GM21529 (cell line): ENCODE measurements at regions not wholly inside any gene's neighbourhood (a gene's known extent, or its start where the extent isn't known, plus 50 kb on each side); places are given as distances from the start of the nearest gene placed in this dataset.
"Not testable (repeated sequence)": the region's sequence is repeated elsewhere in the genome, so short reads cannot be mapped to it uniquely, and the experiment has no call there.

Source experiments
- ATAC-seq: cut with Tn5 transposase; IDR thresholded peaks from one replicate; pipeline ENCODE4 v1.9.1; 2021; ENCODE audit not compliant: unreplicated experiment

GRCh38 chr2:59173325-59173724 is 932.2 kb upstream of the FANCL start:
- ATAC-seq, result no peak

DNA sequence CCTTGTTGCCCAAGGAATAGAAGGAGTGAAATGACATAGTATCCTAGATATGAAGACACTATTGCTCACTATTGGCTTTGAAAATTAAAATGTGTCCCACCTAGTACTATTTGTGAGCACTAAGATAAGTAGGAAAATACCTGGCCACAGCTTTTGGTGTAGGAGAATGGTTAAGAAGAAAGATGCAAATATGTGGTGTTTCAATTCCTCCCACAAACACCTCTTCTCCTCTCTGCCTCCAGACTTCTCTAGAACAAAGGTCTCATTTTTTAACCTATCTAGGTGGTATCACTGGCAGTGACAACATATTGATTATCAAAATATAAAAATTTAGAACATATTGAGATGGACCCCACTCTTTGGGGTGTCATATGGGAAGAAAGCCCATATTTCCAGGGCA is 929.9 kb upstream of the FANCL start:
- ATAC-seq, result peak; percentile 63

DNA sequence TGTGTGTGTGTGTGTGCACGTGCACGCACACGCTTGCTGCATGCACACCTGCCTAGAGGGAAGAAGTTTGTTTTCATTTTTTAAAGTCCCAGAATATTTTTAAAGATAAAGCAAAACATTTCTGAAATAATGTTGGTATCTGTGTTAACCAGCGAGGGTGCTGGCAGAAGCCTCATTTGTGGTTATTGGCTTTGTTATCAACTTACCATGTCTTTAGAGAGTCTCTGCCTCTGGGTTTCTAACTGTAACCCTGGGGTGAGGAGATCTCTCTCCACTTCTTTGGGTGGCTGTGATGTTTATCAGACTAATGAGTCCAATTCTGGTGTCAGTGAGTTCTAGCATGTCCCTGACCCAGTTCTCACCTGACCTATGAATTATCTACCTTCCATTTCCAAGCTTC is 927.6 kb upstream of the FANCL start:
- no peak for ATAC-seq

DNA sequence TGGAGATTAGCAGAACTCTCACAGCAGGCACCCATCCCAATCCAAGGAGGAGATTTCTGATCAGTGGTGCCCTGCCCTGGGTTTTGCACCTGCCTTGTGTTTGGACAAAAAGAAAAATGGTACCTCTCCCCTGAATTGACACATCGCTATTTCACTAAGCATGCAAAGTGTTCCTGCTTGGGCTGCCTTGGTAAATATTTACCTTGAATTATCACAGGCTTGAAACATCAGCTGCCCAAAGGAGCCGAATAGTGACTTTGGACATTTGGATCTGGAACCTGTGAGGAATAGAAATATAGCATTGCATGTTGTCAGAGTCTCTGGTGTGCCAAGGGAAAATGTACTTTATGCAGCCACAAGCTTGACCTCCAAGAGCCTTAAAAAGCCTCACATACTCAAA is 926.4 kb upstream of the FANCL start:
- ATAC-seq, result no peak

DNA sequence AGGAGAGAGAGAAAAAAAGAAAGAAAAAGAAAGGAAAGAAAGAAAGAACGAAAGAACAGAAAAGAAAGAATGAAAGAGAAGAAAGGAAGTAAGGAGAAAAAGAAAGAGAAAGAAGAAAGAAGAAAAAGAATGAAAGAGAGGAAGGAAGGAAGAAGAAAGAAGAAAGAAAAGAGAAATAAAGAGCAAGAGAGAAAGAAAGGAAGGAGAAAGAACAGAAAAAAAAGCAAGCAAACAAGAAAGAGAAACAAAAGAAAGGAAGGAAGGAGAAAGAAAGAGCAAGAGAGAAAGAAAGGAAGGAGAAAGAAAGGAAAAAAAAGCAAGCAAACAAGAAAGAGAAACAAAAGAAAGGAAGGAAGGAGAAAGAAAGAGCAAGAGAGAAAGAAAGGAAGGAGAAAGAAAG is 916.8 kb upstream of the FANCL start:
- ATAC-seq, result not testable (repeated sequence)

- ATAC-seq, result no peak
Measured at GRCh38 chr2:59151805-59152204, 910.7 kb upstream of the FANCL start.

- no peak for ATAC-seq
Measured at GRCh38 chr2:59150217-59150849, 909.2 kb upstream of the FANCL start.

DNA sequence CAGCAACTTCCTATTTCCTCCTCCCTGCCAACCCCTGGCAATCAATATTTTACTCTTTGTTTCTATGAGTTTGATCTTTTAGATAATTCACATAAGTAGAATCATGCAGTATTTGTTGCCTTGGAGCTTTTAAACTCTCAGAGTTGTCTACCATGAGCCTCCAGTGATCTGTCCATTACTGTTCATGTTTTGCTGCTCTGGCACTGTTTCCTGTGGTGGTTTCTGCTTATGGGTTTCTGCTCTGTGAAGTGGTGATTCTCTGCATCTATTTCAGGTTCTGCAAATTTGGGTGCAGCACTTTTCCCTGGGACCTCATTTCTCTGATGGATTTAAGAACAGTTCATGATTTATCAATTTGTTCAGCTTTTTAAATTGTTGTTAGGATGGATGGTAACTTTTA is 908.1 kb upstream of the FANCL start:
- no peak for ATAC-seq

GRCh38 chr2:59112258-59112657 is 871.1 kb upstream of the FANCL start:
- ATAC-seq, result no peak

DNA sequence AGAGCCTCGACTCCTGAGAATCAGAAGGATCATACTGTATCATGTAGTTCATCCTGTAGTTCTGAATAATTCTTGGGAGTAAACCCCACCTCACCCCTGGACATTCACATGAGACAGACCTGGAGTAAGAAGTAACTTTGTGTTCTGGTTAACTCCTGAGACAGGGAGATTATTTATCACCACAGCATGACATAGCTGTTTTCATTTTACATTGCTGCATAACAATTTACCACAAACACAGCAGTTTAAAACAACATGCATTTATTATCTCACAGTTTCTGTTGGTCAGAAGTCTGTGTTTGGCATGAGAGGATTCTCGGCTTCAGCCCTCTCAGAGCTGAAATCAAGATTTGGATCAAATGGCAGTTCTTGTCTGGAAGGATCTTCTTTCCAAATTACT is 855.8 kb upstream of the FANCL start:
- ATAC-seq, result no peak

- ATAC-seq, result no peak
Measured at GRCh38 chr2:59093571-59093970, 852.4 kb upstream of the FANCL start.

DNA sequence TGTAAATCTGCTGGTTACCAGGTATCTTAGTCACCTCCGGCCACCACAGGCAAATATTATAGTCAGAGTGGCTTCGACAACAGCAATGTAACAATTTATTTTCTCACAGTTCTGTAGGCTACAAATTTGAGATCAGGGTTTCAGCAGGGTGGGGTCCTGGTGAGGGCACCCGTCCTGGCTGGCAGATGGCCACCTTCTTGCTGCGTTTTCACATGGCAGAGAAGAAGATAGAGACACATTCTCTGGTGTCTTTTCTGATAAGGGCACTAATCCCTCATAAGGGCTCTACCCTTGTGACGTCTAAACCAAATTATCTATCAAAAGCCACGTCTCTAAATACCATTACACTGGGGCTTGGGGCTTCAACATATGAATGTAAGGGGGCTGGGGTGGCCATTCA is 843.2 kb upstream of the FANCL start:
- ATAC-seq, result no peak

- no peak for ATAC-seq
Measured at GRCh38 chr2:59083075-59083828, 842.1 kb upstream of the FANCL start.

- ATAC-seq, result no peak
Measured at GRCh38 chr2:59082657-59083056, 841.5 kb upstream of the FANCL start.

GRCh38 chr2:59080451-59081181 is 839.5 kb upstream of the FANCL start:
- ATAC-seq, result no peak

- no peak for ATAC-seq
Measured at GRCh38 chr2:59077981-59078531, 836.9 kb upstream of the FANCL start.

- no peak for ATAC-seq
Measured at GRCh38 chr2:59077026-59077725, 836.1 kb upstream of the FANCL start.

GRCh38 chr2:59076079-59076619 is 835.0 kb upstream of the FANCL start:
- ATAC-seq, result no peak

DNA sequence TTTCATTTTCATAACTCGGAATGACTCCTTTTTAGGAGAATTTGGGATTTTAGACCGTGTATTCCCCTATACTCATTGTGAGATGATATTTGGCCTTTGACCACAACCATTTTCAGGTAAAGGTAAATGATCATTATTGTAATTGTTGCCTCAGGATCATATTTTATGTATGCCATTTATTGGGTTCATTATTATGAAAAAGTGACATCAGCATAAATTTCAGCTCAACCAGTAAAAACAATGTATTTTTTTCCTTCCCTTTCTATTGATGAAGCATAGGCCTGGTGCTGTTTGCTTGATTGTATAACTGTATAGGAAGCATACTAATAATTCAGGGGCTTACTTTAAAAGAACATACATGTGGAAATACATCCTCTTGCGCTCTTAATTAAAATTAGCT is 832.9 kb upstream of the FANCL start:
- ATAC-seq, result no peak

DNA sequence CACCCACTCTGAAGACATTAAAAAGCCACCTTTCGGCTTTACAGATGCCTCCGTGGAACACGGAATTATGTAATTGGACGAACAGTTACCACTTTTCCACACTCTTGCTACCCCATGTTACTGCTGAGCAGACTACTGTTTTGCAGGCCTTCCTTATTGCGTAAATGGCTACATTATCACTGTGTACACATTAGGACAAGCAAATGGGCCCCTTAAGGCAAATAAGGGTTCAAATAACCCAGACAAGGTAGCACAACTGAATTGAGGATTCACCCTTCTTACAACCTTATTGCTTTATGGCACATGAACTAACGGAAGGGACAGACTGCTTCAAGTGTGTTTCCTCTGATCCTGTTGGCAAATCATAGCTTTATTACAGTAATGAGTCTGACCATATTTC is 832.2 kb upstream of the FANCL start:
- no peak for ATAC-seq

DNA sequence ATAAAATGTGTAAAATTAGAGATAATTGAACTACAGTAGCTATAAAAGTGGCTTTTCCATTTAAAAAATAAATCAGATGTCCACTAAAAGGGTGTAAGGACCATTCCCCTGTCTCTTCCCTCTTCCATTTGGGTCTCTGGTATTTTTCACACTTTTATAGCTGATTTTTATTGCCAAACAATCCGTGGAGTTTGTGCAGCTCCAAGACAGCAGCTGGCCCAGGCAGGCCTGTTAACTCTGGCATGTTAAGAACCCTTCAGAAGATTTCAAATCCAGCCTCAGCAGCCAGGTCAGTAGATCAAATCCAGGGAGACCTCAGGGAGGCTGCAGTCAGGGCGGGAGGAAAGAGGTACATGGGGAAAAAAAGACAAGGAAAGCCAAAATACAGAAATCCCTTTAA is 827.1 kb upstream of the FANCL start:
- no peak for ATAC-seq
